Urinary bladder (tissue), 3 donors: ENCODE measurements at regions not wholly inside any gene's neighbourhood (a gene's known extent, or its start where the extent isn't known, plus 50 kb on each side); places are given as distances from the start of the nearest gene placed in this dataset.
A peak's percentile ranks its signal among the peaks of the same experiment; 100 is the strongest.
"Not testable (repeated sequence)": the region's sequence is repeated elsewhere in the genome, so short reads cannot be mapped to it uniquely, and the experiment has no call there.

Experiments used
- DNase-seq: peaks from one replicate; pipeline ENCODE4 v3.0.0-alpha.2; 2015; ENCODE audit errors: extremely low spot score
- H3K27ac ChIP-seq: one replicate; pipeline ENCODE4 v1.5.1; 2013; ENCODE audit warnings: low read depth, mild to moderate bottlenecking, moderate library complexity
- H3K36me3 ChIP-seq: one replicate; pipeline ENCODE4 v1.6.1; 2013; ENCODE audit warnings: mild to moderate bottlenecking, moderate library complexity; ENCODE audit not compliant: insufficient read depth
- H3K4me1 ChIP-seq: one replicate; pipeline ENCODE4 v1.6.1; 2013; ENCODE audit warnings: mild to moderate bottlenecking, moderate library complexity; ENCODE audit not compliant: insufficient read depth
- H3K4me3 ChIP-seq: one replicate; pipeline ENCODE4 v1.5.1; 2013; ENCODE audit warnings: low read depth, low read length
- WGBS: extraction: QIAGEN DNeasy Blood & Tissue Kit; methylation state at CpG from one replicate; pipeline ENCODE4 v1.1.7; 2013; 5-methylcytosine and 5-hydroxymethylcytosine counted together
- donor health status: healthy with polysubstance abuse.
- donor health status: healthy.

DNA sequence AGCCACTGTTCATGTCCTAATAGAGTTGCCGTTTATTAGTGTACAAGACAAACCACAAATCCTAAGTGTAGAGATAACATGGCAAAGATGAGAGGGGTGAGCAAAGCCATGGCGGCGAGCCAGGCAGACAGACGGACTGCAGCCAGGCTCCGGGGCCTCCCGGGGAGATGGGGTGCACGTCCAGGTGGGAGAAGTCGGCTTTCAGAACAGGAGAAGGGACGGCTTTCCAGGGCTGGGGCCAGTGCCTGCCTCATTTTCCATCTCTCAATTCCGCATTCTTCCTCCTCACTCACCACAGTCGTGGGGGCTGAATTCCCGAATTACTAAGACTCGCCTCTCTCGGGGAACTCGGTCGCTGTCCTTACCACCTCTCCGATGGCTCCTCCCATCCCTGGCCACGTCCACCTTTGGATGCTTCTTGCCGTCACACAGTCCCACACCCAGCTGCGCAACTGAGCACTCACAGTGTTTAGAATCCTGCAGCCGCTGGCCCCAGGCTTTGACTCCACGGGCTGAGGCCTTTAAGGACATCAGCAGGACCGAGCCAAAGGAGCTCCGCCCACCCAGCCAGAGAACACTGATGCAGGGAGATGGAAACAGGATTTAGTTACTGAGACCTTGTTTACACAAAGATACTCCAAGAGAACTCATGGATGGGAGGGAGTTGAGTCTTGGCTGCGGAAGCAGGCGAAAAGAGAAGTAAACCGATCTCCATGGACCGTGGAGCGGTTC lies 59.7 kb downstream of the RNF112 start:
- WGBS = 17% methylated on average over 29 of the region's 29 CpGs
- Histone ChIP-seq H3K27ac (peak overlapping the region; percentile 66), H3K36me3 (no peaks in the 10 kb centered on the region), H3K4me1 (no peaks in the 10 kb centered on the region), H3K4me3 (no peak overlapping the region)
- peak; percentile 57 for DNase-seq

DNA sequence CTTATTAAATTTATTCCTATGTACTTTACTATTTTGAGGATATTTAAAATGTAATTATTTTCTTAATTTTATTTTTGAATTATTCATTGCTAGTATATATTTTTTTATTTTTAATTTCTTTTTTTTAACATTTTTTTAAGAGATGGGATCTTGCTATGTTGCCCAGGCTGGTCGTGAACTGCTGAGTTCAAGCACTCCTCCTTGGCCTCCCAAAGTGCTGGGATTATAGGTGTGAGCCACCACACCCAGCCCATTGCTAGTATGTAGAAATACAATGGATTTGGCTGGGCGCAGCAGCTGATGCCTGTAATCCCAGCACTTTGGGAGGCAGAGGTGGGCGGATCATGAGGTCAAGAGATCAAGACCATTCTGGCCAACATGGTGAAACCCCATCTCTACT lies 59.2 kb upstream of the SLC47A1 start:
- not testable (repeated sequence) for H3K4me3 ChIP-seq, H3K27ac ChIP-seq, H3K36me3 ChIP-seq, DNase-seq, H3K4me1 ChIP-seq
- WGBS = 96% methylated on average over 3 of the region's 3 CpGs

DNA sequence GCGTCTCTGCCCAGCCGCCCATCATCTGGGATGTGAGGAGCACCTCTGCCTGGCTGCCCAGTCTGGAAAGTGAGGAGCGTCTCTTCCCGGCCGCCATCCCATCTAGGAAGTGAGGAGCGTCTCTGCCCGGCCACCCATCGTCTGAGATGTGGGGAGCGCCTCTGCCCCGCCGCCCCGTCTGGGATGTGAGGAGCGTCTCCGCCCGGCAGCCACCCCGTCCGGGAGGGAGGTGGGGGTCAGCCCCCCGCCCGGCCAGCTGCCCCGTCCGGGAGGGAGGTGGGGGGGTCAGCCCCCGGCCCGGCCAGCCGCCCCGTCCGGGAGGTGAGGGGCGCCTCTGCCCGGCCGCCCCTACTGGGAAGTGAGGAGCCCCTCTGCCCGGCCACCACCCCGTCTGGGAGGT lies 57.9 kb upstream of the SLC47A1 start:
- not testable (repeated sequence) for H3K36me3 ChIP-seq, H3K4me1 ChIP-seq, H3K4me3 ChIP-seq, DNase-seq, H3K27ac ChIP-seq
- WGBS = 96% methylated on average over 30 of the region's 31 CpGs

DNA sequence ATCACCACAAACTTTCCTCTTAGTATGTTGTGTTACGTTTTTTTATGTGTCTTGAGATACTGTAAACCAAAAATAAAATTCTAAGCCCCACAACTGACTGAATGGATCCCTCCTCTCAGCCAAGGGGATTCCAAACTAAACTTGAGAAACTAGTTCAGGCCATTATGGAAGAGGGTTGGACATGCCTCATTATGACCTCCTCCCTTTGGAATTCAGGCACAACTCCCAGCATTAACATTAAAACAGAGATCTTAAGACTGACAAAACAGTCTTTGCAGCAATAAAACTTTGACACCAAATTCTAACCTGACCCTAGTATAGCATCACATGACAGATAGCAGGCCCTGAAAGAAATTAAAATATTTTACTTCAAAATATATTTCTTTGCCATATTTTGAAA lies 51.1 kb upstream of the SLC47A1 start:
- Histone ChIP-seq H3K4me1 (no peaks in the 10 kb centered on the region), H3K27ac (no peak overlapping the region), H3K36me3 (no peaks in the 10 kb centered on the region), H3K4me3 (no peak overlapping the region)
- peak; percentile 32 for DNase-seq
- WGBS = 16% methylated on average over 1 of the region's 1 CpG
